Neuronal stem cell (in vitro differentiated cells): ENCODE measurements at regions not wholly inside any gene's neighbourhood (a gene's known extent, or its start where the extent isn't known, plus 50 kb on each side); places are given as distances from the start of the nearest gene placed in this dataset.

Experiments
- DNase-seq: peaks from one replicate; pipeline ENCODE4 v3.0.0-alpha.2; 2013; ENCODE audit warnings: low spot score
- H2AFZ ChIP-seq: one replicate; pipeline ENCODE4 v1.6.1; 2013; ENCODE audit warnings: mild to moderate bottlenecking, low read length, inconsistent platforms
- H2AK5ac ChIP-seq: 2 replicates; pipeline ENCODE4 v1.6.1; 2013; ENCODE audit warnings: low read depth, mild to moderate bottlenecking, inconsistent platforms, low read length, moderate library complexity, mixed read lengths
- H2BK120ac ChIP-seq: 2 replicates; pipeline ENCODE4 v1.6.1; 2013; ENCODE audit warnings: low read depth, mild to moderate bottlenecking, inconsistent platforms, low read length, moderate library complexity, mixed read lengths
- H2BK12ac ChIP-seq: one replicate; pipeline ENCODE4 v1.6.1; 2013; ENCODE audit warnings: low read length, inconsistent platforms
- H2BK15ac ChIP-seq: 2 replicates; pipeline ENCODE4 v1.6.1; 2013; ENCODE audit warnings: mild to moderate bottlenecking, low read length, inconsistent platforms, mixed read lengths
- H2BK5ac ChIP-seq: one replicate; pipeline ENCODE4 v1.6.1; 2013; ENCODE audit warnings: inconsistent platforms, mild to moderate bottlenecking, low read length, moderate library complexity
- H3K14ac ChIP-seq: one replicate; pipeline ENCODE4 v1.6.1; 2013; ENCODE audit warnings: low read length, inconsistent platforms
- H3K18ac ChIP-seq: 2 replicates; pipeline ENCODE4 v1.6.1; 2013; ENCODE audit warnings: low read length, inconsistent platforms
- H3K23ac ChIP-seq: 2 replicates; pipeline ENCODE4 v1.6.1; 2013; ENCODE audit warnings: low read depth, mild to moderate bottlenecking, mixed read lengths, low read length, inconsistent platforms; ENCODE audit not compliant: poor library complexity
- H3K27ac ChIP-seq: replicated peaks from 3 replicates; pipeline ENCODE4 v1.5.1; 2013; ENCODE audit warnings: low read length, inconsistent platforms
- H3K27me3 ChIP-seq, 3 experiments: 2 replicates each; pipeline ENCODE4 v1.6.1; 2013; ENCODE audit warnings: low read length in 3 of 3, mild to moderate bottlenecking in 2 of 3, inconsistent platforms in 1 of 3, low read depth in 1 of 3, mixed read lengths in 1 of 3, moderate library complexity in 1 of 3; ENCODE audit not compliant: control insufficient read depth in 3 of 3, insufficient read depth in 3 of 3
- H3K36me3 ChIP-seq, 2 donors: replicated peaks in 1 of 2; 2 replicates each; pipeline ENCODE4 v1.6.1; 2013; ENCODE audit warnings: low read length in 2 of 2; ENCODE audit not compliant: control insufficient read depth in 2 of 2, insufficient read depth in 2 of 2
- H3K4ac ChIP-seq: 2 replicates; pipeline ENCODE4 v1.6.1; 2013; ENCODE audit warnings: inconsistent platforms, mild to moderate bottlenecking, low read length, moderate library complexity
- H3K4me1 ChIP-seq, 2 donors: 1 replicate in 1 of 2; 2 replicates in 1 of 2; pipeline ENCODE4 v1.6.1; 2013; ENCODE audit warnings: low read length in 2 of 2, low read depth in 1 of 2; ENCODE audit not compliant: control insufficient read depth in 2 of 2, insufficient read depth in 1 of 2
- H3K4me2 ChIP-seq: one replicate; pipeline ENCODE4 v1.6.1; 2013; ENCODE audit warnings: mild to moderate bottlenecking, low read length, inconsistent platforms; ENCODE audit not compliant: insufficient read depth, poor library complexity, severe bottlenecking
- H3K4me3 ChIP-seq, 2 donors: 2 replicates each; pipeline ENCODE4 v1.5.1; 2013; ENCODE audit warnings: low read length in 2 of 2, mild to moderate bottlenecking in 2 of 2, inconsistent platforms in 1 of 2, moderate library complexity in 1 of 2
- H3K79me1 ChIP-seq: one replicate; pipeline ENCODE4 v1.6.1; 2013; ENCODE audit warnings: low read depth, mild to moderate bottlenecking, inconsistent platforms, low read length, moderate library complexity
- H3K9ac ChIP-seq: one replicate; pipeline ENCODE4 v1.6.1; 2013; ENCODE audit warnings: mild to moderate bottlenecking, low read depth, low read length, inconsistent platforms; ENCODE audit not compliant: poor library complexity
- H3K9me3 ChIP-seq, 2 donors: replicated peaks in 1 of 2; 2 replicates each; pipeline versions ENCODE3 to v1.6.1; 2013; ENCODE audit warnings: low read length in 2 of 2, mild to moderate bottlenecking in 2 of 2, inconsistent platforms in 1 of 2, low read depth in 1 of 2, mixed read lengths in 1 of 2, moderate library complexity in 1 of 2; ENCODE audit not compliant: control insufficient read depth in 2 of 2, insufficient read depth in 1 of 2
- H4K8ac ChIP-seq: one replicate; pipeline ENCODE4 v1.6.1; 2013; ENCODE audit warnings: low read depth, mild to moderate bottlenecking, inconsistent platforms, low read length, moderate library complexity
- H4K91ac ChIP-seq: one replicate; pipeline ENCODE4 v1.6.1; 2013; ENCODE audit warnings: low read length, low read depth, mild to moderate bottlenecking, inconsistent platforms; ENCODE audit not compliant: poor library complexity
- WGBS, 2 donors: extraction: QIAGEN DNeasy Blood & Tissue Kit; methylation state at CpG; one replicate each; pipeline ENCODE4 v1.1.7; 2013; ENCODE audit warnings: missing lambda C conversion rate in 2 of 2, mixed read lengths in 1 of 2; ENCODE audit not compliant: insufficient read length in 2 of 2, insufficient replicate concordance in 1 of 2; ENCODE audit errors: extremely low coverage in 2 of 2; 5-methylcytosine and 5-hydroxymethylcytosine counted together

- Histone ChIP-seq H3K27me3 (no peaks in the 10 kb centered on the region), H3K27ac (no peak overlapping the region), H2AK5ac (no peak overlapping the region), H2BK15ac (no peak overlapping the region), H2BK5ac (no peak overlapping the region), H2BK120ac (no peak overlapping the region), H3K9ac (no peak overlapping the region), H3K4ac (no peak overlapping the region), H4K91ac (no peak overlapping the region), H4K8ac (no peak overlapping the region), H3K18ac (no peak overlapping the region), H2AFZ (no peak overlapping the region), H2BK12ac (no peak overlapping the region), H3K4me1 (peaks cover 0 to 1% of the 10 kb centered on the region in 2 donors), H3K4me3 (no peak overlapping the region), H3K9me3 (no peaks in the 10 kb centered on the region), H3K36me3 (no peaks in the 10 kb centered on the region), H3K79me1 (no peaks in the 10 kb centered on the region), H3K4me2 (no peak overlapping the region), H3K23ac (no peak overlapping the region), H3K14ac (no peak overlapping the region)
- DNase-seq: no peak
- WGBS, 2 donors: no CpG with 5 or more reads among the region's 3 CpGs
These were observed 301.1 kb upstream of the DPYD start for GRCh38 chr1:98221923-98222322.

- Histone ChIP-seq H3K27me3 (no peaks in the 10 kb centered on the region), H2BK15ac (no peak overlapping the region), H2BK120ac (no peak overlapping the region), H2BK5ac (no peak overlapping the region), H3K18ac (no peak overlapping the region), H3K9ac (no peak overlapping the region), H3K36me3 (no peaks in the 10 kb centered on the region), H3K27ac (no peak overlapping the region), H3K4me2 (no peak overlapping the region), H3K23ac (no peak overlapping the region), H2AK5ac (no peak overlapping the region), H2AFZ (no peak overlapping the region), H4K8ac (no peak overlapping the region), H3K4ac (no peak overlapping the region), H3K4me3 (no peak overlapping the region), H3K4me1 (peaks cover 0 to 1% of the 10 kb centered on the region in 2 donors), H3K14ac (no peak overlapping the region), H3K9me3 (no peaks in the 10 kb centered on the region), H3K79me1 (no peaks in the 10 kb centered on the region), H2BK12ac (no peak overlapping the region), H4K91ac (no peak overlapping the region)
- no peak for DNase-seq
- WGBS, 2 donors: no CpG with 5 or more reads among the region's 2 CpGs
These were observed 296.8 kb upstream of the DPYD start for GRCh38 chr1:98217601-98218000.

- no peak for DNase-seq
- Histone ChIP-seq H3K27me3 (no peaks in the 10 kb centered on the region), H2AK5ac (no peak overlapping the region), H3K9me3 (no peaks in the 10 kb centered on the region), H4K8ac (no peak overlapping the region), H2BK15ac (no peak overlapping the region), H3K4me1 (peaks cover 0 to 1% of the 10 kb centered on the region in 2 donors), H3K4me2 (no peak overlapping the region), H2AFZ (no peak overlapping the region), H2BK5ac (no peak overlapping the region), H3K79me1 (no peaks in the 10 kb centered on the region), H4K91ac (no peak overlapping the region), H3K23ac (no peak overlapping the region), H3K18ac (no peak overlapping the region), H3K4me3 (no peak overlapping the region), H2BK12ac (no peak overlapping the region), H2BK120ac (no peak overlapping the region), H3K4ac (no peak overlapping the region), H3K36me3 (no peaks in the 10 kb centered on the region), H3K9ac (no peak overlapping the region), H3K14ac (no peak overlapping the region), H3K27ac (no peak overlapping the region)
- no CpG with 5 or more reads among the region's 5 CpGs for WGBS, 2 donors
These were observed 295.5 kb upstream of the DPYD start for GRCh38 chr1:98216304-98216703.

- no peaks in the 10 kb centered on the region for H3K9me3 ChIP-seq
- H3K4me1 ChIP-seq: peaks cover 5 to 7% of the 10 kb centered on the region in 2 donors
- H3K23ac ChIP-seq: no peak overlapping the region
- no peak overlapping the region for H4K91ac ChIP-seq
- no peak overlapping the region for H4K8ac ChIP-seq
- WGBS, 2 donors: 100% methylated on average over 1 of the region's 2 CpGs; no CpG with 5 or more reads in 1 of the 2 donors
- H3K4me2 ChIP-seq: no peak overlapping the region
- H2BK15ac ChIP-seq: no peak overlapping the region
- no peak overlapping the region for H3K27ac ChIP-seq
- no peaks in the 10 kb centered on the region for H3K27me3 ChIP-seq
- no peak overlapping the region for H3K4me3 ChIP-seq
- no peak overlapping the region for H2AK5ac ChIP-seq
- no peak overlapping the region for H2BK5ac ChIP-seq
- H3K14ac ChIP-seq: no peak overlapping the region
- H3K4ac ChIP-seq: no peak overlapping the region
- no peak overlapping the region for H2AFZ ChIP-seq
- no peak overlapping the region for H3K18ac ChIP-seq
- no peaks in the 10 kb centered on the region for H3K79me1 ChIP-seq
- H3K9ac ChIP-seq: no peak overlapping the region
- no peak for DNase-seq
- no peak overlapping the region for H2BK120ac ChIP-seq
- H2BK12ac ChIP-seq: no peak overlapping the region
- no peaks in the 10 kb centered on the region for H3K36me3 ChIP-seq
These were observed 290.5 kb upstream of the DPYD start for GRCh38 chr1:98211271-98211845.
